ENCODE measurements at regions not wholly inside any gene's neighbourhood (a gene's known extent, or its start where the extent isn't known, plus 50 kb on each side); places are given as distances from the start of the nearest gene placed in this dataset.

- no peak for DNase-seq
- H3K27me3 ChIP-seq (ENCODE audit: control insufficient read depth in 2 of 2, insufficient read depth in 2 of 2, low read length in 2 of 2) = no peaks in the 10 kb centered on the region
- H3K4me3 Mint-ChIP-seq = no peak overlapping the region
- H3K4me3 ChIP-seq (replicated peaks in 1 of 3; ENCODE audit: low read depth in 2 of 3, low read length in 3 of 3) = no peak overlapping the region
- no peak overlapping the region for H3K4me2 ChIP-seq (replicated peaks; ENCODE audit: extremely low read depth, low read length, poor library complexity, severe bottlenecking)
- 100% methylated on average over 1 of the region's 3 CpGs for WGBS (ENCODE audit: insufficient coverage)
- TF ChIP-seq CTCF (IDR thresholded peaks at IDR 0.05) = no peak
- H3K4me1 ChIP-seq (ENCODE audit: control insufficient read depth in 1 of 2, insufficient read depth in 2 of 2, low read length in 2 of 2) = no peaks in the 10 kb centered on the region
- H2AFZ ChIP-seq (ENCODE audit: insufficient read depth, low read depth, low read length, poor library complexity, severe bottlenecking) = no peak overlapping the region
- H3K36me3 ChIP-seq (replicated peaks in 1 of 2; ENCODE audit: control insufficient read depth in 1 of 2, insufficient read depth in 2 of 2, low read length in 2 of 2) = no peaks in the 10 kb centered on the region
- H3K79me2 ChIP-seq (ENCODE audit: insufficient read depth, low read length) = no peaks in the 10 kb centered on the region
- no peak overlapping the region for H3K27ac ChIP-seq (ENCODE audit: low read depth in 1 of 2, low read length in 2 of 2)
- peaks cover 0 to 2% of the 10 kb centered on the region in 2 donors for H3K9me3 ChIP-seq (replicated peaks in 1 of 2; ENCODE audit: control insufficient read depth in 1 of 2, insufficient read depth in 1 of 2, low read length in 2 of 2)
- peaks cover 6% of the 10 kb centered on the region for H3K4me1 Mint-ChIP-seq
- H3K9ac ChIP-seq (ENCODE audit: insufficient read depth, low read length, poor library complexity, severe bottlenecking) = no peak overlapping the region
- no peaks in the 10 kb centered on the region for H4K20me1 ChIP-seq (ENCODE audit: insufficient read depth, low read length)
- no peaks in the 10 kb centered on the region for H3K36me3 Mint-ChIP-seq
- intact Hi-C loops (cut with micrococcal nuclease) = no loop called here
- no peak overlapping the region for H3K27ac Mint-ChIP-seq
- peaks cover 1 to 16% (median 3%) of the 10 kb centered on the region in 7 donors for H3K9me3 Mint-ChIP-seq
- H3K27me3 Mint-ChIP-seq (ENCODE audit: low read depth in 3 of 3) = peaks cover 0 to 3% (median 0%) of the 10 kb centered on the region in 3 donors
Measured at GRCh38 chr3:40736943-40737342, 212.2 kb downstream of the ZNF621 start.

- Mint-ChIP-seq H3K9me3 (peaks cover 1 to 14% (median 2%) of the 10 kb centered on the region in 7 donors), H3K27ac (no peak overlapping the region), H3K4me3 (no peak overlapping the region), H3K36me3 (no peaks in the 10 kb centered on the region), H3K27me3 (ENCODE audit: low read depth in 3 of 3) (peaks cover 0 to 3% (median 0%) of the 10 kb centered on the region in 3 donors), H3K4me1 (peaks cover 7% of the 10 kb centered on the region)
- no CpG with 5 or more reads among the region's 3 CpGs for WGBS (ENCODE audit: insufficient coverage)
- Histone ChIP-seq H3K9me3 (replicated peaks in 1 of 2; ENCODE audit: control insufficient read depth in 1 of 2, insufficient read depth in 1 of 2, low read length in 2 of 2) (no peaks in the 10 kb centered on the region), H3K4me1 (ENCODE audit: control insufficient read depth in 1 of 2, insufficient read depth in 2 of 2, low read length in 2 of 2) (no peaks in the 10 kb centered on the region), H3K4me3 (replicated peaks in 1 of 3; ENCODE audit: low read depth in 2 of 3, low read length in 3 of 3) (no peak overlapping the region), H3K27me3 (ENCODE audit: control insufficient read depth in 2 of 2, insufficient read depth in 2 of 2, low read length in 2 of 2) (no peaks in the 10 kb centered on the region), H3K4me2 (replicated peaks; ENCODE audit: extremely low read depth, low read length, poor library complexity, severe bottlenecking) (no peak overlapping the region), H3K27ac (ENCODE audit: low read depth in 1 of 2, low read length in 2 of 2) (no peak overlapping the region), H3K36me3 (replicated peaks in 1 of 2; ENCODE audit: control insufficient read depth in 1 of 2, insufficient read depth in 2 of 2, low read length in 2 of 2) (no peaks in the 10 kb centered on the region), H2AFZ (ENCODE audit: insufficient read depth, low read depth, low read length, poor library complexity, severe bottlenecking) (no peak overlapping the region), H3K79me2 (ENCODE audit: insufficient read depth, low read length) (no peaks in the 10 kb centered on the region), H4K20me1 (ENCODE audit: insufficient read depth, low read length) (no peaks in the 10 kb centered on the region), H3K9ac (ENCODE audit: insufficient read depth, low read length, poor library complexity, severe bottlenecking) (no peak overlapping the region)
- no peak for TF ChIP-seq CTCF (IDR thresholded peaks at IDR 0.05)
- intact Hi-C loops (cut with micrococcal nuclease) = no loop called here
- no peak for DNase-seq
Measured at GRCh38 chr3:40737343-40737742, 212.6 kb downstream of the ZNF621 start.

Measured in CD14-positive monocyte (primary cell).